Upper lobe of right lung (tissue), 1 donor: ENCODE measurements at regions not wholly inside any gene's neighbourhood (a gene's known extent, or its start where the extent isn't known, plus 50 kb on each side); places are given as distances from the start of the nearest gene placed in this dataset.

ENCODE experiments used
- ATAC-seq: fragments of 200-7000 bp; cut with Tn5 transposase; one replicate; pipeline ENCODE4 v1.9.1; 2020; ENCODE audit warnings: mild to moderate bottlenecking, moderate library complexity
- DNase-seq: peaks from one replicate; pipeline ENCODE4 v3.0.0-alpha.2; 2020
- H3K27ac ChIP-seq: fragments of 200-600 bp; one replicate; pipeline ENCODE4 v1.8.0; 2022
- H3K27me3 ChIP-seq: fragments of 200-600 bp; one replicate; pipeline ENCODE4 v1.8.0; 2022; ENCODE audit warnings: mild to moderate bottlenecking
- H3K36me3 ChIP-seq: fragments of 200-600 bp; one replicate; pipeline ENCODE4 v1.8.0; 2022
- H3K4me1 ChIP-seq: fragments of 200-600 bp; one replicate; pipeline ENCODE4 v1.8.0; 2022
- H3K4me3 ChIP-seq: fragments of 200-600 bp; one replicate; pipeline ENCODE4 v1.8.0; 2022; ENCODE audit warnings: mild to moderate bottlenecking
- H3K9me3 ChIP-seq: fragments of 200-600 bp; one replicate; pipeline ENCODE4 v1.8.0; 2022
- intact Hi-C: fragments of 100-400 bp; cut with DNase I; formaldehyde crosslinking; loops from one replicate; pipeline ENCODE4 v1.11.0; 2022
- TF ChIP-seq, protein P1 (sequence below): fragments of 200-600 bp; IDR thresholded peaks from one replicate; pipeline ENCODE4 v1.8.0; 2022; ENCODE audit warnings: antibody characterized with exemption
- donor health status: DM: no; HTN: yes; CAD: no; lungs with severe emphysema.

DNA sequence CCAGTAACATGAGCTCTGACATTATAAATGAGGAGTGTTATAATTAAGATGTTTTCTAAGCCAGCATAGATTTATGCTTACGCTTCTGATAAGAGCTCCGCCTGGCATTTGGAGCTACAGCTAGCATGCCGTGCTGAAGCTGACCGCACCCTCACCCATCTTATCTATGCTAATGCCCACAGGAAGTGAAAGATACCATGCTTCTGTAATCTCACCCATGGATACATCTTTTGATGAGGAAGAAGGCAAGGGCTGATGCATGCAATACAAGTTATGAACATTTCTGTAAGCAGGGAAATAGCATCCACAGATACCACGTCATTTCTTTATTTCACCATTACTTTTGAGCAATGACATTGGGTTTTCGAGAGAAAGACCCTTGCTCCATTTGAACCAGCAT lies 82.3 kb downstream of the ARL4C start:
- Histone ChIP-seq H3K9me3 (no peaks in the 10 kb centered on the region), H3K27ac (no peak overlapping the region)
- DNase-seq, result no peak

DNA sequence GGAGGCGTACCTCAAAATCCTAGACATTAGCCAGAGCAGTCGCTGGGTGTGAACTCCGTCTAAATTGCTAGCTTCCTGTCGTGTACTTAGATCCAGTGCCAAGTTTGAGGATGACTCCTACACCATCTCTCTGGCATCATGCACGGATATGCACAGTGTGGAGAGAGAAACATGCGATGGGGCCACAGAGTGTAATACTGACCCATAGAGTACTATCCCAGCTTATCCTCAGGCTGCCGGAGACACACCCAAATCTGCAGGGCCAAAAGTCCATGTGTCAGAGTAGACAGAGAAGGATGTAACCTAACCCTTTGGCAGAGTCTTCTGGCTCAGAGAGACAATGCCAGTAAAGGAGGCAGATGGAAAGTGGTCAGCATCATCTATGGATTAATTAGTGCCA lies 84.2 kb downstream of the ARL4C start:
- Histone ChIP-seq H3K4me1 (no peaks in the 10 kb centered on the region), H3K4me3 (no peak overlapping the region), H3K27ac (no peak overlapping the region), H3K9me3 (no peaks in the 10 kb centered on the region), H3K27me3 (no peaks in the 10 kb centered on the region), H3K36me3 (no peaks in the 10 kb centered on the region)
- DNase-seq, result no peak
- TF ChIP-seq, protein P1, sequence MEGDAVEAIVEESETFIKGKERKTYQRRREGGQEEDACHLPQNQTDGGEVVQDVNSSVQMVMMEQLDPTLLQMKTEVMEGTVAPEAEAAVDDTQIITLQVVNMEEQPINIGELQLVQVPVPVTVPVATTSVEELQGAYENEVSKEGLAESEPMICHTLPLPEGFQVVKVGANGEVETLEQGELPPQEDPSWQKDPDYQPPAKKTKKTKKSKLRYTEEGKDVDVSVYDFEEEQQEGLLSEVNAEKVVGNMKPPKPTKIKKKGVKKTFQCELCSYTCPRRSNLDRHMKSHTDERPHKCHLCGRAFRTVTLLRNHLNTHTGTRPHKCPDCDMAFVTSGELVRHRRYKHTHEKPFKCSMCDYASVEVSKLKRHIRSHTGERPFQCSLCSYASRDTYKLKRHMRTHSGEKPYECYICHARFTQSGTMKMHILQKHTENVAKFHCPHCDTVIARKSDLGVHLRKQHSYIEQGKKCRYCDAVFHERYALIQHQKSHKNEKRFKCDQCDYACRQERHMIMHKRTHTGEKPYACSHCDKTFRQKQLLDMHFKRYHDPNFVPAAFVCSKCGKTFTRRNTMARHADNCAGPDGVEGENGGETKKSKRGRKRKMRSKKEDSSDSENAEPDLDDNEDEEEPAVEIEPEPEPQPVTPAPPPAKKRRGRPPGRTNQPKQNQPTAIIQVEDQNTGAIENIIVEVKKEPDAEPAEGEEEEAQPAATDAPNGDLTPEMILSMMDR, result no peak
- intact Hi-C loops, result no loop called here
- ATAC-seq, result peak; percentile 46

More for the DNA sequence above, 82.3 kb downstream of the ARL4C start:
- no peaks in the 10 kb centered on the region for H3K27me3 ChIP-seq
- TF ChIP-seq, protein P1, result no peak
- no peaks in the 10 kb centered on the region for H3K4me1 ChIP-seq
- no peak for ATAC-seq
- H3K4me3 ChIP-seq, result no peak overlapping the region
- no peaks in the 10 kb centered on the region for H3K36me3 ChIP-seq
- intact Hi-C loops, result no loop called here

DNA sequence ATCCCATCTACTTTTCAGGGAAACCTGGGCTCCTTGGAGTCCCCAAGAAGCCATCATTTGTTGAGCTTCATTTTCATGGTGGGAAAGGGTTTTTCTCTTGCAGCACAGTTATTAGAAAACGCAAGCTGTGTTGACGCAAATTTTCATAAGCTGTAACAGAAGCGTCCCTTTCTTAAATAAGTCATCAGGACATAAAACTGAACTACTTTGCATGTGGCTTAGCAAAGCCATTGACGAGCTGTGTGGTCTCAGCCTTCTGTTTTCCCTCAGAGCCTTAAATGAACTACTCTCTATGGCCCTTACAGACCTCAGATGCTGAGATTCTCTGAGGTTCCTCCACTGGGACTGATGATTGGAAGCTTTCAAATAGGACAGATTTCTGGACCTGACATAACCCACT lies 85.1 kb downstream of the ARL4C start:
- intact Hi-C loops, result no loop called here
- Histone ChIP-seq H3K36me3 (no peaks in the 10 kb centered on the region), H3K4me1 (no peaks in the 10 kb centered on the region), H3K4me3 (no peak overlapping the region), H3K27ac (no peak overlapping the region), H3K9me3 (no peaks in the 10 kb centered on the region), H3K27me3 (no peaks in the 10 kb centered on the region)
- TF ChIP-seq, protein P1, result no peak
- ATAC-seq (no peak), DNase-seq (no peak)

DNA sequence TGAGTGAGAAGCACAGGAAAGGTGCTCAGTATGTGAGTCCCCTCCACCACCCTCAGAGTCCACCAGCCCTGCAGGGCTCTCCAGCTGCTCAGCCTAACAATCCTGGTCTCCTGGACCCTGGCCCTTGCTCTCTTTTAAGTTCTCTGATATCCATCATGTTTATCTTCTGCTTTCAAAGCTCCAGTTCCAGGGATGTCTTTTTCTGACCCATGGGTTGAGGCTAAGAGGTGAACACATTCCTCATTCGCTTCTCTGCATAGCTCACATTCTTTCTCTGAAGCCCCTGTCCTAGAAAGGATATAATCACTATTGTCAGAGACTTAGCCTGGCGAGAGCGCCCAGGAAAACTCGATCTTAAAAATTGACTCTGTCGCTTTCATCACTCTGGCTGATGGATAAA lies 86.4 kb downstream of the ARL4C start:
- DNase-seq, result no peak
- H3K27me3 ChIP-seq, result no peaks in the 10 kb centered on the region
- peaks cover 7% of the 10 kb centered on the region for H3K4me1 ChIP-seq
- no peaks in the 10 kb centered on the region for H3K9me3 ChIP-seq
- H3K4me3 ChIP-seq, result no peak overlapping the region
- TF ChIP-seq, protein P1, result no peak
- no peaks in the 10 kb centered on the region for H3K36me3 ChIP-seq
- no peak for ATAC-seq
- no peak overlapping the region for H3K27ac ChIP-seq
- intact Hi-C loops, result no loop called here

DNA sequence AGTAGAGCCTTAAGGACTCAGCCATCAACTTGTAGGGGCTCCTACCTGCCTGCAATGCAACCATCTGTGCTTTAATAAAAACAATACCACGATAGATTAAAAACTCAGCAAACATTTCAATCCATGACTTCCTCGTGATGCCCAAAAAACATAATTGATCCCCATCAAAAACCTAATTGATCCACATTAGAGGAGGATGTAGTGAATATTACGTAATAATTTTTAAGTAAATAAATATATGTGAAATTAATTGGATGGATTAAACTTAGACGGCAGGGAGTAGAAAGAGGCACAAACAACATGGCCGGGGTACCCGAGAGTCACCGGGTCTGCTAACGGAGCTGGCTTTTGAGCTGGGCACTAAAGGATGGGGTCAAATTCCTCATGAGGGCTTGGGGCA lies 87.3 kb downstream of the ARL4C start:
- intact Hi-C loops, result no loop called here
- Histone ChIP-seq H3K27me3 (no peaks in the 10 kb centered on the region), H3K27ac (no peak overlapping the region), H3K4me1 (peaks cover 11% of the 10 kb centered on the region), H3K36me3 (no peaks in the 10 kb centered on the region), H3K9me3 (no peaks in the 10 kb centered on the region), H3K4me3 (no peak overlapping the region)
- DNase-seq, result no peak
- TF ChIP-seq, protein P1, result no peak
- no peak for ATAC-seq

DNA sequence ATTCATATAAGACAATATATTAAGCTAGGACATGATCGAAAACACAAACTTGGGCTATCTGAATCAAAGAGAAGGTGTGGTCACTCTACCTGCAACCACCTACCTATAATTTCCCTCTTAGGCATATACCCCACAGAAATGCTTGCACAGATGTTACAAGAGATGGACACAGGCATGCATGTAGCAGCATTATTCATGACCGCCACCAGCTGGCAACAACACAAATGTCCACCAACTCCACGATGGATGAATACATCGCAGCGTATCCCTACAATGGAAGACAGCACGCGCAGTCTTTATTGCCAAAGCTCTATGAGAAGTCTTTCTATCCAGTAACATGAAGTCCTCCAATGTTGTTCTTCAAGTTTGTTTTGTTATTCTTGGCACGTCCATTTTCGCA lies 90.8 kb downstream of the ARL4C start:
- Histone ChIP-seq H3K4me3 (no peak overlapping the region), H3K27me3 (no peaks in the 10 kb centered on the region), H3K36me3 (no peaks in the 10 kb centered on the region), H3K4me1 (peaks cover 11% of the 10 kb centered on the region), H3K9me3 (no peaks in the 10 kb centered on the region), H3K27ac (no peak overlapping the region)
- ATAC-seq (no peak), DNase-seq (no peak)
- TF ChIP-seq, protein P1, result no peak
- intact Hi-C loops, result no loop called here
